Subcutaneous abdominal adipose tissue (tissue), 5 donors: ENCODE measurements at regions not wholly inside any gene's neighbourhood (a gene's known extent, or its start where the extent isn't known, plus 50 kb on each side); places are given as distances from the start of the nearest gene placed in this dataset.

ENCODE experiments used
- H3K27ac ChIP-seq: one replicate; pipeline ENCODE4 v1.7.0; 2013; ENCODE audit warnings: low read depth, mild to moderate bottlenecking, inconsistent platforms, low read length, moderate library complexity
- H3K27me3 ChIP-seq, 5 donors: one replicate each; pipeline ENCODE4 v1.7.0; 2013; ENCODE audit warnings: low read length in 5 of 5, inconsistent platforms in 1 of 5; ENCODE audit not compliant: control insufficient read depth in 5 of 5, insufficient read depth in 4 of 5
- H3K36me3 ChIP-seq, 5 donors: one replicate each; pipeline ENCODE4 v1.7.0; 2013; ENCODE audit warnings: low read length in 5 of 5; ENCODE audit not compliant: control insufficient read depth in 5 of 5, insufficient read depth in 5 of 5
- H3K4me1 ChIP-seq, 5 donors: one replicate each; pipeline ENCODE4 v1.7.0; 2013; ENCODE audit warnings: low read length in 5 of 5, mild to moderate bottlenecking in 3 of 5, moderate library complexity in 1 of 5; ENCODE audit not compliant: control insufficient read depth in 5 of 5, insufficient read depth in 5 of 5
- H3K4me3 ChIP-seq, 5 donors: one replicate each; pipeline ENCODE4 v1.7.0; 2013; ENCODE audit warnings: low read length in 5 of 5, low read depth in 1 of 5
- H3K9ac ChIP-seq, 5 donors: one replicate each; pipeline ENCODE4 v1.7.0; 2013; ENCODE audit warnings: low read length in 5 of 5, mild to moderate bottlenecking in 4 of 5, moderate library complexity in 3 of 5
- H3K9me3 ChIP-seq, 5 donors: one replicate each; pipeline ENCODE4 v1.7.0; 2013; ENCODE audit warnings: low read length in 5 of 5; ENCODE audit not compliant: control insufficient read depth in 5 of 5
- donor health status: healthy.
- donor health status: healthy.
- donor health status: healthy.
- donor health status: healthy.
- donor health status: healthy.

DNA sequence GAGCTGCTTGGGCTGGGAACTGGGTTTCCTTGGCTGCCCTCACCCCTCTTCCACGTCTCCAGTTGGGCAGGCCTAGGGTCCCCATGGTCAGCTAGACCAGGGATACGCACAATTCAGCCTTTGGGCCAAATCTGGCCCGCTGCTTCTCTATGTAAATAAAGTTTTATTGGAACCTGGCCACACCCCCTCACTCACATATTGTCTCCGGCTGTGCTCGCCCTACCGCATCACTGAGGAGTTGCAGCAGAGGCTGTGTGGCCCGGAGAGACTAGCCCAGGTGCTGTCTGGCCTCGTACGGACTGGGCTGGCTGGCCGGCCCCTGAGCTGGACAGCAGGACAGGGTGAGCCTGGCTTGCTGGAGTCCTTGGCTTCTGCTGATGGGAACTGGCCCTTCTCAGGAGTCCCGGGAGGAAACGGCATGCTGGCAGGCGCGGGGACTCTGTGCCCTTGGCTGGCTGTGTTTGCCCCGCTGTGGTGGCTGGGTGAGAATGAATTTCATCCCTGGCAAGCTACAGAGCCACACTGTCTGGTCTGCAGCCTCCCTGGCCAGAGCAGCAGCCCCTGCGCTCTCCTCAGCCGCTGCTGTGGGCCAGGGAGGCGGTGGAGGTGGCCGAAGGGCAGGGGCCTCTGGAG is 82.0 kb downstream of the ENGASE start:
- H3K4me3 ChIP-seq, result no peak overlapping the region
- peaks cover 0 to 26% (median 8%) of the 10 kb centered on the region in 5 donors for H3K4me1 ChIP-seq
- H3K9me3 ChIP-seq, result no peaks in the 10 kb centered on the region
- H3K27me3 ChIP-seq, result peaks cover 22 to 67% (median 34%) of the 10 kb centered on the region in 5 donors
- no peaks in the 10 kb centered on the region for H3K36me3 ChIP-seq
- H3K27ac ChIP-seq, result no peak overlapping the region
- no peak overlapping the region for H3K9ac ChIP-seq

DNA sequence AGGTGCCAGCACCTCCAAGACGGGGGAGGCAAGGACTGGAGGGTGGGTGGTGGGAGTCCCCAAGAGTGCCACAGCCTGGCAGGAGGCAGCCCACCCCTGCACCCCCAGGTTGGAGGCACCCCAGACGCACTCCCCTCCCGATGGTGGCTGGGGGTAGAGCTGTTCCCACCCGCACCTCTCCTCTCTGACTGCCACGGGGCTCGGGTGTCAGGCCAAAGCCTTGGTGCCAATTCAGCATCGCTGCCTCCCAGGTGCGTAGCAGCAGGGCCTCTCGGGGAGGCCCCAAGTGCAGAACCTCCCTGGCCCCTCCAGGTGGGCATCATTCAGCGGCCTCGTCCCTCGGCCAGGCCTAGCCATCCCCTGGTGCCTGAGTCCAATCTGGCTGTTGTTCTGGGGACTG is 81.1 kb downstream of the ENGASE start:
- no peaks in the 10 kb centered on the region for H3K36me3 ChIP-seq
- H3K27ac ChIP-seq, result no peak overlapping the region
- no peaks in the 10 kb centered on the region for H3K9me3 ChIP-seq
- H3K9ac ChIP-seq, result no peak overlapping the region
- no peak overlapping the region for H3K4me3 ChIP-seq
- H3K27me3 ChIP-seq, result peaks cover 27 to 72% (median 33%) of the 10 kb centered on the region in 5 donors
- H3K4me1 ChIP-seq, result peaks cover 0 to 26% (median 4%) of the 10 kb centered on the region in 5 donors

DNA sequence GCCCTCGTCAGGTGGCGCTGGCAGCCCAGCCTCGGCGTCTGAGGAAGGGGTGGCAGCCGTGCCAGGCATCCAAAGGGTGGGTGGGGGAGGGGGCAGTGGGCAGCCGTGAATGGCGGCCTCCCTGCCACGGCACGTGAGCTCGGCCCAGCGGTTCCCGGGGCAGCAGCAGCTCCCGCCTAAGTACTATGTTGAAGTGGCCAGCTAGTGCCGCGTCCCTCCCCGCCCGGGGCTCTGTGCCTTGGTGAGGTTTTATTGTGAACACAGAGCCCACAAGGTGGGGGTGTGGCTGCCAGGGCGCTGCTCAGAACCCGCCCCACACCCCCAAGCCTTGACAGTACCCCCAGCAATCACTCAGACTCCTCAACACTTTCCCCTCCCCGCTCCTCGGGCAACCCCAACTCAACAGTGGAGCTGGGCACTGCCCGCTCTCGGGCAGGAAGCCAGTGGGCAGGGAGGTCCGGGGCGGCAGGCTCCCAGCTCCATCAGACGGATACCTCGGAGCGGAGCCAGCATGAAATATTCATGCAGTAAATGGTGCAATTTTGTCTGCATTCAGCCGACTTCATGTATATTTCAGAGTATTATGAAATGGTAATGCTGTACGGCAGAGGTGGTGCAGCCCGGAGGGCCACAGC is 80.4 kb downstream of the ENGASE start:
- Histone ChIP-seq H3K27ac (no peak overlapping the region), H3K9ac (no peak overlapping the region), H3K36me3 (no peaks in the 10 kb centered on the region), H3K27me3 (peaks cover 25 to 76% (median 37%) of the 10 kb centered on the region in 5 donors), H3K9me3 (no peaks in the 10 kb centered on the region), H3K4me3 (no peak overlapping the region), H3K4me1 (peaks cover 0 to 26% (median 4%) of the 10 kb centered on the region in 5 donors)

DNA sequence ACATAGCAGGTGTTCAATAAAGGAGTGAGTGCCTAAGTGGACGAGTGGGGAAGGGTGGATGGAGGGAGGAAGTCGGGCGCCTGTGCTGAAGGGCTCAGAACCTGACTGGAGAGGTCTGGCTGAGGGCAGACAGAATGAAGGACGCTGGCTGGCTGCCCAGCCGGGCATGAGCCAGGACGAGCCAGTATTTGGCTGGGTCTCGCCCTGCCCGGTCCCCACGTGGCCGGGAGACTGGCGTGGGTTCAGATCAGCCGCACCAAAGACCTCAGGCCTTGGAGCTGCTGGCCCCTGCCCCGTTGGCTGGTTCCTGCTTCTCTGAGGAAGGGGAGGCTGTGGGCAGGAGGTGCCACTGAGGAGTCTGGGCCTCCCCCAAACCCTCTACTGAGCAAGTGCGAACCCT is 79.8 kb downstream of the ENGASE start:
- Histone ChIP-seq H3K4me1 (peaks cover 0 to 26% (median 4%) of the 10 kb centered on the region in 5 donors), H3K4me3 (no peak overlapping the region), H3K36me3 (no peaks in the 10 kb centered on the region), H3K9ac (no peak overlapping the region), H3K9me3 (no peaks in the 10 kb centered on the region), H3K27me3 (peaks cover 20 to 74% (median 35%) of the 10 kb centered on the region in 5 donors), H3K27ac (no peak overlapping the region)

DNA sequence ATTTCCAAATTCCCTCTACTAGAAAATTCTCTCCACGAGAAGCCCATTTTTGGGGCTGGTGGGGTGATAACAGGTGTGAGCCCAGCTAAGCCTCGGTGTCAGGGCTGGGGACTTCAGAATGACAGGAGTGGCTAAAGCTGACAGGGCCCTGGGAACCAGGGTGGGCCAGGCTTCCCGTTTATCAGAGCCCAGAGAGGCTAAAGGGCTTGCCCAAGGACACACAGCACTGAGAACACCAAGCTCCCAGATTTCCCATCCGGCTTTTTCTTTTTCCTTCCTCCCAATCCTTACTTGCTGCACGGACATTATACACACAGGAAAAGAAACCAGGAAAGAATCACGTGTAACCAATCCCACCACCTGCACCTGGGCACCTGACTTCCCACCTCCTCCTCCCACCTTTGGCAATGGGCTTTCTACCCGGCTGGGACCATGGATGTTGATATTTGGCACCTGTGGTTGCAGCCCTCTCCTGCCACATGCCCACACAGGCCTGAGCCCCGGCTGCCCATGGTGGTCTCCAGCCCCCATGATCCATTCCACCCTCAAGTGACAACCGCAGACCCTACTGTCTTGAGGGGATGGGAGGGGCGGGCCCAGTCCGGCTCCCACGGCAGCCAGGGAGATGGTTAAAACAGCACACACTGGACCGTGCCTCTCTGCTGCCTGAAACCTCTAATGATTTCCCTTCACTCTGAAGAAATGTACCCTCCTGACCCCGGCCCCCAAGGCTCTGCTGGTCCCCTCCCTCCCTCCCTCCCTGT is 78.9 kb downstream of the ENGASE start:
- H3K27me3 ChIP-seq, result peaks cover 17 to 72% (median 32%) of the 10 kb centered on the region in 5 donors

DNA sequence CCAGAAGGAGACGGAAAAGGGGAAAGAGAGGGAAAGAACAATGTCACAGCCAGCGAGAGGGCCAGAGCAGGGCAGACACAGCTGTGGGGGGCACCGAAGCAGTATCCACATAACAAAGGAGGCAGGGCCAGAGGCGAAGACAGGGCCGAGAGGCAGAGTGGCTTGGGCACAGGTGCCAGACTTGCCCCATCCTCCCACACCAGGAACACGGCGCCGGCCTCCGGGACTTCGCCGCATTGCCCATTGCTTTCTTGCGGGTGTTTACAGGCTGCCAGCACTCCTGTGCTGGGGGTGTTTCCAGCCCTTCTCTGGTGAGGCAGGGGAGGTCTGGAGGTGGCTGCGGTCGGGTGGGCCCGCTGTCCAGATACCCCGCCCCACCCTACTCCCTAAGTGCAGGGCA is 78.0 kb downstream of the ENGASE start:
- H3K36me3 ChIP-seq, result no peaks in the 10 kb centered on the region
- no peak overlapping the region for H3K9ac ChIP-seq

More for the DNA sequence above, 78.9 kb downstream of the ENGASE start:
- Histone ChIP-seq H3K4me1 (peaks cover 0 to 26% (median 4%) of the 10 kb centered on the region in 5 donors), H3K36me3 (no peaks in the 10 kb centered on the region), H3K9me3 (no peaks in the 10 kb centered on the region), H3K4me3 (no peak overlapping the region), H3K9ac (no peak overlapping the region), H3K27ac (no peak overlapping the region)

DNA sequence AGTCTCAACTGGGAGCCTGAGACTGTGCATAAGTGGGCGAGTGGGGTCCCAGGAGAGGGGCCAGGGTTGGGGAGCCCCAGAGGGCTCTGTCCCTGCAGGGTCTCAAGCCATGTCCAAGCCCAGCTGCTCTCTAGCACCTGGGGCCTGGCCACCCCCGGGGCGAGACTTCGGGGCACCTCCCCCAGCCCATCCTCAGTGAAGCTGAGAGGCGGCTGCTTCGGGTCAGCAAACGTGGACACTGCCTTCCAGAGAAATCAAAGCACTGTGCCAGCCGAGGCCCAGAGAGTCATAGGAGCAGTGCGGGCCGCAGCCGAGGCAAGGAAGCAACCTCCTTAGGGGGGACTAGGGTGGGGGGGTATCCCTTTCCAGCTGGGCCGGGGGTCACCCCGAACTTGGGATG is 77.5 kb downstream of the ENGASE start:
- Histone ChIP-seq H3K27me3 (peaks cover 22 to 60% (median 32%) of the 10 kb centered on the region in 5 donors), H3K36me3 (no peaks in the 10 kb centered on the region), H3K9me3 (no peaks in the 10 kb centered on the region)

More for the DNA sequence above, 78.0 kb downstream of the ENGASE start:
- H3K4me1 ChIP-seq, result peaks cover 0 to 26% (median 4%) of the 10 kb centered on the region in 5 donors
- no peaks in the 10 kb centered on the region for H3K9me3 ChIP-seq
- no peak overlapping the region for H3K27ac ChIP-seq
- peaks cover 20 to 65% (median 32%) of the 10 kb centered on the region in 5 donors for H3K27me3 ChIP-seq
- no peak overlapping the region for H3K4me3 ChIP-seq

DNA sequence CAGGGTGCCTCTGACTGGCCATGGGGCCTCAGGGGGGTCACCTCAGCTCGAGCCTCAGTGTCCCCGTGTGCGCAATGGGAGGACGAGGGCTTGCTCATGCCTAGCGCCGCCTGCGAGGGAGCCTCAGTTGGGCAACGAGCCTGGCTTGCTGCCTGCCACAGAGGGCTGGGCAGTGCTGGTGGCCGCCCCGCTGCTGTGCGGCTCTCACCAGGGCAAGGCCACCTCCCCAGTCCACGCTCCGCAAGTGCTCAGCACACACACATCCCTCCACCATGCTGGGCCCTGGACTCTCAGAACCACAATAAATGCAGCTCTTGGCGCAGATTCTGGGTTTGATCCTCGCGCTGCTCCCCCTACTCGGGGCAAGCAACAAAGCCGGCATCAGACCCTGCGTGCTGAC is 76.2 kb downstream of the ENGASE start:
- H3K4me1 ChIP-seq, result peaks cover 0 to 13% (median 4%) of the 10 kb centered on the region in 5 donors
- H3K36me3 ChIP-seq, result no peaks in the 10 kb centered on the region
- no peak overlapping the region for H3K4me3 ChIP-seq
- H3K9me3 ChIP-seq, result no peaks in the 10 kb centered on the region
- H3K27me3 ChIP-seq, result peaks cover 22 to 57% (median 32%) of the 10 kb centered on the region in 5 donors
- H3K27ac ChIP-seq, result no peak overlapping the region
- H3K9ac ChIP-seq, result no peak overlapping the region

More for the DNA sequence above, 77.5 kb downstream of the ENGASE start:
- peaks cover 0 to 24% (median 4%) of the 10 kb centered on the region in 5 donors for H3K4me1 ChIP-seq
- H3K4me3 ChIP-seq, result no peak overlapping the region
- no peak overlapping the region for H3K9ac ChIP-seq
- no peak overlapping the region for H3K27ac ChIP-seq

DNA sequence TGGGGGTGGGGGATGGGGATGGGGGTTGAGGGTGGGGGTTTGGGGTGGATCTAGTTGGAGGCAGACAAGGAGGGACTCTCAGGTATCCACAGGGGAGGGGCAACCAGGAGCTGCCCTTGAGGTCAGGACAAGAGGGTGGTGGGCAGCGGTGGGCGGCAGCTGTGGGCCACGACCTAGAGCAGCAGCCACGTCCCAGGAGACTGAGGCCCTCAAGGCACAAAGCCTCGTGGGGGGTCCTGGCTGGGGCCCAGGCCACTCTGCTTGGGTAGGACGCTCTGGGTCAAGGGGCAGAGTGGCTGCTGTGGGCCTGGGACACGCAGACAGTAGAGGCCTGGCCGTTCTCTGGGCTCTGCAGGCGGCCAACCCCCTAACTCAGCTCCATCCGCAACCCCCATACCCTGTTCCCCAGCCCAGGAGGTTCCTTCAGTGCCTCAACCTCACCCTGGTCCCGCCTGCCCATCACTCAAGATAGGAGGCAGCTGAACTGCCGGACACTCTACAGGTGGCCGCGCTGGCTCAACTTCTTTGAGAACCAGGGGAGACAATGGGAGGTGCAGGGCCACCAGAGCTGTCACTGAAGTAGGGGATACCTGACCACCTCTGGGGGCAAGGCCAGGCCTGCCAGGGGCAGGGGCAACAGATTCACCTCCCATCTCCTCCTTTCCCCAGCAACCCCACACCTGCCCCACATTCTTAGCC is 75.6 kb downstream of the ENGASE start:
- Histone ChIP-seq H3K9me3 (no peaks in the 10 kb centered on the region), H3K4me1 (peaks cover 0 to 7% (median 0%) of the 10 kb centered on the region in 5 donors), H3K9ac (no peak overlapping the region), H3K27me3 (peaks cover 21 to 57% (median 32%) of the 10 kb centered on the region in 5 donors), H3K36me3 (no peaks in the 10 kb centered on the region), H3K27ac (no peak overlapping the region), H3K4me3 (no peak overlapping the region)
